HG02798 (cell line): ENCODE measurements at regions not wholly inside any gene's neighbourhood (a gene's known extent, or its start where the extent isn't known, plus 50 kb on each side); places are given as distances from the start of the nearest gene placed in this dataset.

Experiments
- ATAC-seq: cut with Tn5 transposase; IDR thresholded peaks from one replicate; pipeline ENCODE4 v1.9.1; 2021; ENCODE audit warnings: mild to moderate bottlenecking; ENCODE audit not compliant: unreplicated experiment, poor library complexity

DNA sequence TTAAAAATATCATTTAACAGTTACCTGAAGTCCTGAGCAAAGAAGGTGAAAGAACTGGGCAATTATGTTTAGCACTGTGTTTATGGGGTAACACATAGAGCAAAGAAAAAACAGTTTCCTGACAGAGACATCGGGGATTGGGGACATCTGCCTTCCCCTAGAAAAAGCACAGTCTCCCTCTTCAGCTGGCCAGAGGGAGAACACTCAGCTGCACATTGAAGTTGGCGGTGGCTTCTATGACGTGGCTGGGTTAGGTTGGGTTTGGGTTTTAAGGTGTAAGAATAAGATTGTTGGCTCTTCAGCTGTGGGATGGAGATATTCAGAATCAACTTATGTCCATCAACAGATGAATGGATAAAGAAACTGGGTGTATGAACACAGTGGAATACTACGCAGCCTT lies 124.0 kb upstream of the DTNBP1 start:
- no peak for ATAC-seq

DNA sequence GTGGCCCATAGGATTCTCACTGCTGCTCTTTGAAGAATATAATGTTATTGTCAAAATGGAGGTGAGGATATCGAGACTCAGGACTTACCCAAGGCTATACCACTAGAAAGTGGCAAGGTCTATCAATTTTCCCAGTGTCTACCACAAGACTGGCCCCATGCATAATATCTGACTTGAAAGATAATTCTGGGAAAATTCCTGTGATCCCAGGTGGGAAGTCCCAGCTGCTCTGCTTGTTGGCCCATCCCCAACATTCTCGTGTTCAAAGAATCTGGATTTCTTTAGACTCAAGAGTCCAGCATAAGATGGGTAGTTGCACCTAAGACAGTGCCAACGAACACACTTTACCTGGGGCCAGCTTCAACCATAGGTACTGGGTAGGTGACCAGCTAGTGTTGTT lies 120.7 kb upstream of the DTNBP1 start:
- ATAC-seq = no peak

DNA sequence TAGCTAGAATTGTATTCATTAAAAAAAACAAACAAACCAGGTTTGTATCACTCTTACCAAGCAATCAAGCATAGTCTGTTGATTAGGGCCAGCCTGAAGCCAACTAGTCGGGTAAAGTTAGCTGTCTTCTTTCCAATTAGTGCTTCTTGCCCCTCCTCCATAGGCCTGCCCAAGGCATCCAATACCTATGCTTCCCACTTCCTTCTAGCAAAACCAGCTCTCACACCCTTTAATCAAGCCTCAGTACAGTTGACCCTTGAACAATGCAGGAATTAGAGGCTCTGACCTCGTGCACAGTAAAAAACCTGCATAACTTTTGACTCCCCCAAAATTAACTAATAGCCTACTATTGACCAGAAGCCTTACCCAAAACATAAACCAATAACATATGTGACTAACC lies 119.1 kb upstream of the DTNBP1 start:
- ATAC-seq = no peak

DNA sequence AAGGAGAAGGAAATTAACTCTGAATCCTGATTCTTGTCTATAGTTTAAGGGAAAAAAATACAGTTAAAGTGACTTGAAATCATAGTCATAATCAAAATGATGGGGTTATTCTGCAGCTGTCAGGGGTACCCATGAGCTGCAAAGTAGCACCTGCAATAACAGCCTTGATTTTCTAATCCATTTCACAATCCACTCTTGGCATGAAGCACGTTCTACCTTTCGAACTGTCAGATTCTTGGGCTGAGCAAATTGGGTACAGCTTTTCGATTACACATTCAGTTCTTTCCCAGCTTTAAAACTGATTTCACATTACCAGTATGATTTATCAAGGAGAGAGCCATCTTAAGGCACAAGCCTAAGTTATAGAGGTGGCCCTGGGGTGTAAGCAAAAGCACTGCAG lies 118.5 kb upstream of the DTNBP1 start:
- ATAC-seq = no peak

DNA sequence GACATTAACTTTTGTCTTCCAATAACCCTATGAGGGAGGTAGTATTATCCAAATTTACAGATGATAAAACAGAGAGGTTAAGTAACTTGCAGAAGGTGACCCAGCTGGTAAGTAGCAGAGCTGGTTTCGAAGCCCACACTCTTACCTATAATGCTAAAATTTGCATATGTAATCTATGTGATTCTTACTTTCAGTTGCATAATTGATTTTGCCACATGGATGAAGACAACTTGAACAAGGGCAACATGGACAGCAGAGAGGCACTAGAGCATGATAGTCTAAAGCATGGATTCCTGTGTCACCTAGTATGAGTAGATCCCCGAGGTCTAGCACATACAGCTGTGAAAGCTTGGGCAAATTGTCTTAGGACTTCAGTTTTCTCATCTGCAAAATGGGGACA lies 117.6 kb upstream of the DTNBP1 start:
- ATAC-seq = no peak

DNA sequence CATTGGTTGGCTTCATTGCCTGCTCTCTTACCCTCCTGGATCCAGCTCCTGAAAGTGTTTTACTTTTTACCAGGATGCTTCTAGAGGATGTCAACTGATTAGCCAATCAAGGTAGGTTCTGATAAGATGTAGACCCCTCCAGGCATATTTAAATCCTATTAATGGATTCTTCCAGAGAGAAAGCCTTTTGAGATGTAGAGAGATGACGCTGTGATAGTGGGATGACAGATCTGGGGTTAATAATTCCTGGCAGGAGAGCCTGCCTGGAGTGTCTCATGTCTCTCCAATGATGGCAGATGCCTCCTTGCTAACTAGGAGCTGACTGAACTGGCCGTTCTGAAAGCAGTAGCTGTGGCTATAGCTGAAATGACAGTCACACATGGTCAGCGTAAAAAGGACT lies 116.9 kb upstream of the DTNBP1 start:
- ATAC-seq = no peak

DNA sequence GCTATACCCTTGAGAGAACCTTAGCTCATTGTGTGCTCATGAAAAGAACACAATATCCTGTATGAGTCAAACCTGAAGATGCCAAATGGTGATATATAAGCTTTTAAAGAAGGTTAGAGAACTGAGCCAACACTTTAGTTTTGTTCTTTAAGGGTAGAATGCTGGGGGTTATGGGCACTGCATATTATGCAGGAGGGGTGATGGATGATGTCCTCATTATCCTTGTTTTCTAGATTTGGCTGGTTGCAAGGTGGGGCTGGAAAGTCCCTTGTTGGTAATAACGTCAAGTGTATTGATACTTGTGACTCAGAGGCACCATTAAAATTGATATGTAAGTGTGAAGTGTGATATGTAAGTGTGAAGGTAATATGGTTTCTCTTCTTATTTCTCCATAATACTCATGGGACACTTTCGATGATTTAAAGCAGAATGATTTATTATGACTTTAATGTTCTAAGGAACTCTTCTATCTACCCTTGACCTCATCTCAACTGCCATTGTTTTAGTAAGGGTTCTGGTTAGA lies 113.7 kb upstream of the DTNBP1 start:
- peak; percentile 48 for ATAC-seq

DNA sequence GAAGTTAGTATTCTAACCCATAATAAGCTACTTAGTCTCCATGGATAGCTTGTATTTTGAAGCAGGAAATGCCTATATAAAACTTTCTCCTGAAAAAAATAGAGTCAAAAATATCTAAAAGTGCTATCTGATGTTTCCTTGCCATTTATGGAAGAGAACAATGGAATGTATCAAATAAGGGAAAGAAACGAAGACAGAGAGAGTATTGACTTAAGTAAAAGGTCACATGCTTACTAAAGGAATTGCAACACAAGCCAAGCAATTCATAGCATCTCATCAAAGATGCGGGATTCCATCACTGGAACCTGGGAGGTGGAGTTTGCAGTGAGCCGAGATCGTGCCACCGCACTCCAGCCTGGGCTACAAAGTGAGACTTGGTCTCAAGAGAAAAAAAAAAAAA lies 112.9 kb upstream of the DTNBP1 start:
- ATAC-seq = no peak

DNA sequence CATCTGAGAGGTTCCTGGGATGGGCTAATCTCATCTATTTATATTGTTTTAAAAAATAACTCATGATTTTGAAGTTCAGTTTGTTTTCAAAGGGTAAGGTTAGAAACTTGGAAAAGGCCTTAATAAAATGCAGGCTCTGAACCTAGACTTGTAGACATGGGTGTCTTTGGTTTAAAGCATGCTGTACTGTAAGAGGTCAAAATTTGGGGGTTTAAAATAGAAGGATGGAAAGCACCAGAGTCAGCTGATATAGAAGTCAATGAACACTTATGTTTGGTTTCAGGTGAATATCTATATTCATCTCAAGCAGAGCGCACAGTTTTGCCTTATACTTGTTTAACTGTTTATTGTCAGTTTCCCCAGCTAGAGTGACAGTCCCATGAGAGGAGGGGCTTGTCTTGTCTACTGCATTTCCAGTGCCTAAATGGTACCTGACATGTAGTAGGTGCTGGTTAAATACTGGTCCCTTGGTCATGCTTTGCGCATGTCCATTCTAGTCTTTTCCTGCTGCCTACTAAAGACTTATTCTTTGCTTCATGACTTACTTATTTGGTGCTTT lies 112.3 kb upstream of the DTNBP1 start:
- ATAC-seq = no peak

DNA sequence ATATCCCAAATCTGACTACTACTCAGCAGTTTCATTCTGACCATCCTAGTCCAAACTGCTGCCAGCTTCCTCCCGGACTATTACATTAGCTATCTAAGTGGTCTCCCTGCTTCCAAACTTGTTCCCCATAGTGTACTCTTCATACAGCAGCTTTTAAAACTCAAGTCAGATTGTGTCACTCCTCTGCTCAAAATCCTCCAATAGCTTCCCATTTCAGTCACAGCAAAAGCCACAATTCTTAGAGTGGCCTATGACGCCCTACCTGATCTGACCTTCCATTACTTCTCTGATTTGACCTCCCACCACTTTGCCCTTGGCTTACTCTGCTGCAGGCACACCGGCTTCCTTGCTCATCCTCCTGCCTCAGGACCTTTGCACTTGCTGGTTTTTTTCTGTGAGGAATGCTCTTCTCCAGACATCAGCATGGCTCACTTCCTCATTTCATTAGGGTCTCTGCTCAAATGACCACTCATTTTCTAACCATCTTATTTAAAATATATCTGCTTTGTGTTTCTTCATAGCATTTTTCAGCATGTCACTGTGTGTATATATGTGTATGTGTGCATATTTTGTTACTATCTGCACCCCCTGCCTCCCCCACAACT lies 111.1 kb upstream of the DTNBP1 start:
- ATAC-seq = no peak

DNA sequence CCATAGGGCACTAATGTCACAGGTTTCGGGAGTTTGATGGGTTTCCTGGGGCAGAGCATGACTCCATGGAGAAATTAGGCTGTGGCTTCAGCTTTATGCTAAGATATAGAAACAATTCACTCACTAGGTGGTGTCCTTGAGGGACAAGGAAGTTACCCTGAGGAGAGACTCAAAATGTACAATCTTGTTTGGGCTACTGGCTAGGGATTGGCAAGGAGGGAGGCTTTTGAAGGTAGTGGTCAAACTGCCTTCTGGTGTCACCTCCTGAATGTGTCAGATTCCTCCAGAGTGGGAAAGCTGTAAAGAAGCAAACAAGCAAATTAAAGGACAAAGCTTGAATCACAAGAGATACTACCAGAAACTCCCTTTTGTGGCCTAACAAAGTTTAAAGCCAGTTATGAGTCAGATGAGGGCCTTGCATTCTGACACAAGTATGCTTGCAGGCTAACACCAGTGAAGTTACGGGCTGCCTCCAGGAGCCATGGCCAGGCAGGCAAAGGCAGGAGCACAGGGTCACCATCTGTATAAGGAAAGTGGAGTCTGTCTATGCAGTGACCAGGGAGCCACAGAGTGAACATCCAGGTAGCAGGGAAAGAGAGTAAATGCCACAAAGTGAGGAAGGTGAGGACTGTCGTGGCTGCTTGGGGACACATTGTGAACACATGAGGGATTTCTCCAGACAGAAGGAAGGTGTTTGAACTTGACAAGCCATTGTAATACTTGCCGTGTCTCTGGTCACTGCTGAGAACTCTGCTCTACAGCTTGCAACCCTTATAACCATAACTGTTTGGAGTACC lies 107.7 kb upstream of the DTNBP1 start:
- ATAC-seq = peak; percentile 88

DNA sequence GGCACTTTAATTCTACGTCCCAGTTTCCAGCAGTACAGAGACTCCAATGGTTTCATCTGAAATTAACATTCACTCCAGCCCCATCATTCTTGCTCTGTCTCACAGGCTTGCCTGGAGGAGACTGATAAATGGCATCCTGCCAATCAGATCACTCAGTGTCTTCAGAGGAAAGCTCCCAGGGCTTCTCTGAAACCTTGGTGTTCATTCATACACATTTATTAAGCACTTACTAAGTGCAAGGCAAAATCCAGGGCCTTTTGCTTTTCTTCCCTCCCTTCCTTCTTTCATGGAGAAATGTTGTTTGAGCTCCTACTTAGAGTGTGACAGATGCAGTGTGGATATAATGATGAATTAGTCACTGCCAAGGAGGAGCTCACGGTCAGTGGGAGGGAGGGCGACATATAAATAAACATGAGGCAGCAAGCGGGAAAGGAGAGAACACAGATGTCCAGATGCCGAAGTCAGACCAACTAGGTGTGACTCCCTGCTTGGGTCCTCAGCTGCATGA lies 106.7 kb upstream of the DTNBP1 start:
- no peak for ATAC-seq

DNA sequence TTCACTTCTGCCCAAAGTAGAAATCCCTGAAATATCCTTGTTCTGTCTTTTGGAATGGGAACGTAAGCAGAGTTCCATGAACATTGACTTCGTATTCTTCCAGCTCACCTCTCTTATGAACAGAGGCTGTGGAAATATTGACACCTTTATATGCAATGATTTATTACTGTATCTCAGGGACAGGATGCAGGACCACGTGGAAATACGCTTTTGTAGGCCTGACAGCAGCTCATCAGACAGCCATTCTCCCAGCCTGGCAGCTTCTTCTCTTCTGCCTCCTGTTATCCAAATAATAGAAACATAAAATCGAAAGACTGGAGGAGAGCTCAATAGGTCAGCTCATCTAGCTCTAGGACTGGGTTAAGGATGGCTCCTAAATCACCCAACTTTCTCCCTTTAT lies 106.2 kb upstream of the DTNBP1 start:
- no peak for ATAC-seq

DNA sequence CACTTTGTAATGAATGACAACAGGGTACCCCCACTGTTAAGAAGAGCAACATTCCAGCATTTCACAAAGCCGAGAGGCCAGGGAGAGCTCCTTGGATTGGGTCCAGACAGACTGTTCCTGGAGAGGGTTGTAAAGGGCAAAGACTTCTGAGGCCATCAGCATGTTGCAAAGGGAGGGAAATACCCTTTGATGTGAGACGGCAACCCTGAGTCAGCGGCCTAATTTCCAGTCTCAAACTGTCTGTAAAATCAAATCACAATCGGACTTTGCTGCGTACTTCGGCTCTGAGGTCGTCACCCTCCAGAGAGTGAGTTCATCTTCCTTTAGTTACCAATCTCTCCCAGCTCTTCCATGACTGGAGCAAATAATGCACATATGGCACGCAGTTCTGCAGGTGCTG lies 101.0 kb upstream of the DTNBP1 start:
- no peak for ATAC-seq

DNA sequence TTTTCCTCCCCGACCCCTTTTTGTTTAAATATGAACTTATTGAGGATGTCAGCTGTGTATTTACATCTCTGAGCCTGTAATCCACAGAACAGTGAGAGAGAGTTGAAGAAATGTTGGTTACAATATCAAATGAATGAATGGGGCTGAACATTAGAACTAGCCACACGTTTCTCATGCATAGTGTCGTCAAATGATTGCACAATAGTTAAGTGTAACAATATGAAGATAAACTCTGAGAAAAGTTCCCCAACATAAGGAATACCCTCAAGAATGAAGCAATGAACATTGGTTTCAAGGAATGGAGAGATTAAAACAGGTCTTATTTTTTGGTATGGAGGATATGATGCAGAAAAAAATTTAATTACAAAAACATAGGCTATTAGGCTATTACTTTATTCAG lies 100.5 kb upstream of the DTNBP1 start:
- ATAC-seq = no peak

DNA sequence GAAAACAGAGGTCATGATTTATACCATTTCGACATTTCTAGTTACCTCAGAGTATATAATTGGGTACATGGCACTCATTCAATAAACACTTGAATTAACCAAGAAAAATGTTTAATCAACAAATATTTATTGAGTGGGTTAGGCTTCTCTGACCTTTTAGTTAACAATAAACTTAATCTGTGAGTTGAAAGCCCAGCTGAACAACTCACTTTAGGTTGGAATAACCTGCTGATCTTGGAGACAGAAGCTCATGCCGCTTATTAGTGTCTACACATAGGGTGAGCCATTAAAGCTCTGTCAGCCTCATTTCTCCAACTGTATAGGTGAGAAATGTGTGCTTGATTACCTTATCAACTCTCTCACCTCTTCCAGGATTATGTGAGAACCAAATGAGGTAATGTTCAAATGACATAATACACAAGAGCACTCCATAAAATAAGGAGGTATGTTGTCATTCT lies 98.2 kb upstream of the DTNBP1 start:
- no peak for ATAC-seq

DNA sequence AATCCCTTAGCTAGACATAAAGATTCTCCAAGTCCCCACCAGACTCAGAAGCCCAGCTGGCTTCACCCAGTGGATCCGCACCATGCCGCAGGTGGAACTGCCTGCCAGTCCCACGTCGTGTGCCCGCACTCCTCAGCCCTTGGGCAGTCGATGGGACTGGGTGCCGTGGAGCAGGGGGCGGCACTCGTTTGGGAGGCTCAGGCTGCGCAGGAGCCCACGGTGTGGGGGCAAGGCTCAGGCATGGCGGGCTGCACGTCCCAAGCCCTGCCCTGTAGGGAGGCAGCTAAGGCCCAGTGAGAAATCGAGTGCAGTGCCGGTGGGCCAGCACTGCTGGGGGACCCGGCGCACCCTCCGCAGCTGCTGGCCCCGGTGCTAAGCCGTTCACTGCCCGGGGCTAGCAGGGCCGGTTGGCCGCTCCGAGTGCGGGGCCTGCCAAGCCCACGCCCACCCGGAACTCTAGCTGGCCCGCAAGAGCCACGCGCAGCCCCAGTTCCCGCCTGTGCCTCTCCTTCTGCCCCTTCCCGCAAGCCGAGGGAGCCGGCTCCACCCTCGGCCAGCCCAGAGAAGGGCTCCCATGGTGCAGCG lies 95.9 kb upstream of the DTNBP1 start:
- ATAC-seq = no peak

DNA sequence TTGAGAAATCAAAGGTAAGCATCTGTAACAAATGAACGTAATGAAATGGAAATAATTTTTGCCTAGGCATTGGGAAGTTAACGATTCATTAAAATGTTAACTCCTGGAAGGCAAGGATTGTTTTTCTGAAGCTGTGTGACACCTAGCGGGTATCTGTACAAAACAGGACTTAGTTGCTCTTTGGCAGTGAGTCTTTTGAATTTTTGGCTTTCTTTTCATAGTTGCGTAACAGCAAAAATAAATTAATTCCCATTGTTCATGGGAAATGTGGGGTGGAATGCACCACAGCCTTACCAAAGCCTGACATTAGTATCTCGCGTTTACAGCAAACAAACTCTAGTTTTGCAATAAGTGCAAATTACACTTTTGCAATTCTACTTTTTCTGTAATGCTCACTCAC lies 92.7 kb upstream of the DTNBP1 start:
- no peak for ATAC-seq

DNA sequence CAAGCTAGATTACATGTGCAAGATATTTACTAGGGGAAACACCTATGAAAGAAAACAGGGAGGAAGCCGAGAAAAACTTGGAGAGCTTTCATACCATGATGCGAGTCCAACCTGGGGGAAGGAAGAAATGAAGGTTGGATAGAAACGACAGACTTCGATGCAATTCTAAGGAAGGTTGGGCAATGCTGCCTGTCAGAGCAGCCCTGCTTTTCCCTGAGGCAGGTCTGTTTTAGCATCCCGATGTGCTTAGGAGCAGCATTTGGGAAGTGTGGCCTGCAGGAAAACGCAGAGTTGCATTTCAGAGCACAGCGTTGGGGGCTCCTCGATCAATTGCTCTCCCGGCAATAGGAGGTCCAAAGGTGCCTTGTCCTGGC lies 91.9 kb upstream of the DTNBP1 start:
- no peak for ATAC-seq

DNA sequence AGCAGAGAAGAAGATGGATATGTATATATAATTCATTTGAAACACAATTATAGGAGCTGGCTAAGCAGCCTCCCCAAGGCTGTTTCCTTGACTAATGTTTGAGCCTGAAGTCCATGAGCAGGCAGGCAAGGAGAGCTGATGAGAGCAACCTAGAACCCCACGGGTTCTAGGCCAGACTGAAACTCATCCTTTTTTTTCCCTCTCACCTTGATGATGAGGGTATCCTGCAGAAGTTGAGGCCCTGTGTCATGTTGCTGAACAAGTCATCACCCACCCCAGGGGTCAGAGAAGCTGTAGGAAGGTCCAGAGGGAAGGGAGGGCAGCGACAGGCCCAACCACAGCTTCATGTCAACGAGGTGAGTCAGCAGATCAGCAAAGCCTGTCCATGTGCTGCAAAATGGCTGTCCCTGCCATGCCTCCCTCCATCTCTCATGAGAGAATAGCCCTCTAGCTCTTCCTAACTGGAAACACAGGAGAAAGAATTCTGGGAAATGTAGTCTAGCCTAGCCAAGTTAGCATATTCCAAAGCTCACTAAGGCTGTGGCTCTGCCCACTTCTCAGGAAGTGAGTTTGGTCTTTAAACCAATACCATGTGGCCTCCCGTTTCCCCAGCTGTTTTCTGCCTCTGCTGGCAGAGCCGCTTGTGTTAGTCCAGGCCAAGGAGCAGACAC lies 91.3 kb upstream of the DTNBP1 start:
- no peak for ATAC-seq

DNA sequence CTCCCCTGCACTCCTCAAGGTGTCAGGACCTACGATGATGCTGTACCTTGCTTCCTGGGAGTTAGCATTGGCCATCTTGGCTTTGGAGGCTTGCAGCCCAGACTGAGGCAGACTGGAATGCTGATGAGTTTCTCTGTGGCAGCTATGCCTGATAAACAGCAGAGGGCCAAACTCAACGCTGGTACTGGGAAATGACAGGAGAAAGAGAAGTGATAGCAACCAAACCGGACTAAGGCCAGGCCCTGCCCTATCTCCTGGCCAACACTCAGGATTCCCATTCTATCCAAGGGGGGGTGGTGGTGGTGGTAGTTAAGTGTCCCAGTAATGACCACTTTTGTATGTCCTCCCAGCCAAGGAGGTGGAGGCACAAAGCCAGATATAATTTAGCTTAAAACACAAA lies 90.0 kb upstream of the DTNBP1 start:
- no peak for ATAC-seq
